ENCODE measurements at regions not wholly inside any gene's neighbourhood (a gene's known extent, or its start where the extent isn't known, plus 50 kb on each side); places are given as distances from the start of the nearest gene placed in this dataset.
"Not testable (repeated sequence)": the region's sequence is repeated elsewhere in the genome, so short reads cannot be mapped to it uniquely, and the experiment has no call there.

GRCh38 chr5:104096451-104096850 lies 533.9 kb upstream of the NUDT12 start:
- H3K27ac ChIP-seq (ENCODE audit: low read depth, low read length): no peak overlapping the region
- peaks cover 11% of the 10 kb centered on the region; the same call in 1 of the 2 replicates for H3K9me3 ChIP-seq (ENCODE audit: control insufficient read depth, insufficient read depth, low read depth, low read length)
- no peak overlapping the region for H3K9ac ChIP-seq (ENCODE audit: low read length)
- no peaks in the 10 kb centered on the region; the same call in 1 of the 2 replicates for H3K36me3 ChIP-seq (ENCODE audit: control insufficient read depth, insufficient read depth, low read length)
- H3K27me3 ChIP-seq (ENCODE audit: control insufficient read depth, insufficient read depth, low read length): no peaks in the 10 kb centered on the region
- no peaks in the 10 kb centered on the region for H3K4me1 ChIP-seq (ENCODE audit: control insufficient read depth, insufficient read depth, low read length)
- no peak overlapping the region for H3K4me3 ChIP-seq (ENCODE audit: low read depth, low read length)

GRCh38 chr5:104095527-104095926 lies 532.9 kb upstream of the NUDT12 start:
- Histone ChIP-seq H3K27me3 (ENCODE audit: control insufficient read depth, insufficient read depth, low read length) (no peaks in the 10 kb centered on the region), H3K4me1 (ENCODE audit: control insufficient read depth, insufficient read depth, low read length) (no peaks in the 10 kb centered on the region), H3K4me3 (ENCODE audit: low read depth, low read length) (no peak overlapping the region), H3K9me3 (ENCODE audit: control insufficient read depth, insufficient read depth, low read depth, low read length) (peaks cover 11% of the 10 kb centered on the region; the same call in 1 of the 2 replicates), H3K36me3 (ENCODE audit: control insufficient read depth, insufficient read depth, low read length) (no peaks in the 10 kb centered on the region; the same call in 1 of the 2 replicates), H3K27ac (ENCODE audit: low read depth, low read length) (no peak overlapping the region), H3K9ac (ENCODE audit: low read length) (no peak overlapping the region)

GRCh38 chr5:104088876-104089778 lies 526.5 kb upstream of the NUDT12 start:
- H3K27me3 ChIP-seq (ENCODE audit: control insufficient read depth, insufficient read depth, low read length): no peaks in the 10 kb centered on the region
- H3K9ac ChIP-seq (ENCODE audit: low read length): no peak overlapping the region
- H3K4me1 ChIP-seq (ENCODE audit: control insufficient read depth, insufficient read depth, low read length): no peaks in the 10 kb centered on the region
- no peak overlapping the region for H3K27ac ChIP-seq (ENCODE audit: low read depth, low read length)
- H3K9me3 ChIP-seq (ENCODE audit: control insufficient read depth, insufficient read depth, low read depth, low read length): 0 out of 2 replicates have a peak, but pooled peaks cover under 1% of the 10 kb centered on the region
- no peak overlapping the region for H3K4me3 ChIP-seq (ENCODE audit: low read depth, low read length)
- no peaks in the 10 kb centered on the region for H3K36me3 ChIP-seq (ENCODE audit: control insufficient read depth, insufficient read depth, low read length)

GRCh38 chr5:104084896-104085295 lies 522.3 kb upstream of the NUDT12 start:
- no peaks in the 10 kb centered on the region for H3K36me3 ChIP-seq (ENCODE audit: control insufficient read depth, insufficient read depth, low read length)

GRCh38 chr5:104082754-104083153 lies 520.2 kb upstream of the NUDT12 start:
- no peak overlapping the region for H3K27ac ChIP-seq (ENCODE audit: low read depth, low read length)
- no peaks in the 10 kb centered on the region; the same call in 1 of the 2 replicates for H3K4me1 ChIP-seq (ENCODE audit: control insufficient read depth, insufficient read depth, low read length)
- H3K27me3 ChIP-seq (ENCODE audit: control insufficient read depth, insufficient read depth, low read length): no peaks in the 10 kb centered on the region
- no peak overlapping the region for H3K4me3 ChIP-seq (ENCODE audit: low read depth, low read length)
- no peak overlapping the region for H3K9ac ChIP-seq (ENCODE audit: low read length)
- H3K9me3 ChIP-seq (ENCODE audit: control insufficient read depth, insufficient read depth, low read depth, low read length): peaks cover 5% of the 10 kb centered on the region; the same call in 1 of the 2 replicates
- H3K36me3 ChIP-seq (ENCODE audit: control insufficient read depth, insufficient read depth, low read length): no peaks in the 10 kb centered on the region

More at GRCh38 chr5:104084896-104085295, 522.3 kb upstream of the NUDT12 start:
- Histone ChIP-seq H3K9me3 (ENCODE audit: control insufficient read depth, insufficient read depth, low read depth, low read length) (peaks cover 5% of the 10 kb centered on the region; the same call in 1 of the 2 replicates), H3K4me3 (ENCODE audit: low read depth, low read length) (no peak overlapping the region), H3K27ac (ENCODE audit: low read depth, low read length) (no peak overlapping the region), H3K9ac (ENCODE audit: low read length) (no peak overlapping the region), H3K4me1 (ENCODE audit: control insufficient read depth, insufficient read depth, low read length) (no peaks in the 10 kb centered on the region; the same call in 1 of the 2 replicates), H3K27me3 (ENCODE audit: control insufficient read depth, insufficient read depth, low read length) (no peaks in the 10 kb centered on the region)

- Histone ChIP-seq H3K4me3 (ENCODE audit: low read depth, low read length) (no peak overlapping the region), H3K27me3 (ENCODE audit: control insufficient read depth, insufficient read depth, low read length) (no peaks in the 10 kb centered on the region), H3K27ac (ENCODE audit: low read depth, low read length) (no peak overlapping the region), H3K4me1 (ENCODE audit: control insufficient read depth, insufficient read depth, low read length) (no peaks in the 10 kb centered on the region; the same call in 1 of the 2 replicates), H3K9ac (ENCODE audit: low read length) (no peak overlapping the region), H3K36me3 (ENCODE audit: control insufficient read depth, insufficient read depth, low read length) (no peaks in the 10 kb centered on the region), H3K9me3 (ENCODE audit: control insufficient read depth, insufficient read depth, low read depth, low read length) (peaks cover 5% of the 10 kb centered on the region; the same call in 1 of the 2 replicates)
Observed at GRCh38 chr5:104081232-104081631, 518.6 kb upstream of the NUDT12 start.

GRCh38 chr5:104080646-104081175 lies 518.1 kb upstream of the NUDT12 start:
- Histone ChIP-seq H3K27ac (ENCODE audit: low read depth, low read length) (no peak overlapping the region), H3K4me3 (ENCODE audit: low read depth, low read length) (peak overlapping the region; percentile 25; the same call in 1 of the 2 replicates), H3K36me3 (ENCODE audit: control insufficient read depth, insufficient read depth, low read length) (no peaks in the 10 kb centered on the region), H3K4me1 (ENCODE audit: control insufficient read depth, insufficient read depth, low read length) (no peaks in the 10 kb centered on the region; the same call in 1 of the 2 replicates), H3K9ac (ENCODE audit: low read length) (no peak overlapping the region), H3K9me3 (ENCODE audit: control insufficient read depth, insufficient read depth, low read depth, low read length) (peaks cover 5% of the 10 kb centered on the region; the same call in 1 of the 2 replicates), H3K27me3 (ENCODE audit: control insufficient read depth, insufficient read depth, low read length) (no peaks in the 10 kb centered on the region)

GRCh38 chr5:104079861-104080645 lies 517.5 kb upstream of the NUDT12 start:
- not testable (repeated sequence) for H3K27ac ChIP-seq (ENCODE audit: low read depth, low read length); H3K9me3 ChIP-seq (ENCODE audit: control insufficient read depth, insufficient read depth, low read depth, low read length); H3K36me3 ChIP-seq (ENCODE audit: control insufficient read depth, insufficient read depth, low read length); H3K9ac ChIP-seq (ENCODE audit: low read length); H3K4me1 ChIP-seq (ENCODE audit: control insufficient read depth, insufficient read depth, low read length); H3K27me3 ChIP-seq (ENCODE audit: control insufficient read depth, insufficient read depth, low read length)
- 0 out of 2 replicates have a peak overlapping the region, but pooled peaks have one; percentile 25 for H3K4me3 ChIP-seq (ENCODE audit: low read depth, low read length)

- no peak overlapping the region for H3K9ac ChIP-seq (ENCODE audit: low read length)
- H3K27ac ChIP-seq (ENCODE audit: low read depth, low read length): no peak overlapping the region
- no peaks in the 10 kb centered on the region for H3K4me1 ChIP-seq (ENCODE audit: control insufficient read depth, insufficient read depth, low read length)
- H3K4me3 ChIP-seq (ENCODE audit: low read depth, low read length): no peak overlapping the region
- H3K9me3 ChIP-seq (ENCODE audit: control insufficient read depth, insufficient read depth, low read depth, low read length): peaks cover 9% of the 10 kb centered on the region; the same call in 1 of the 2 replicates
- no peaks in the 10 kb centered on the region for H3K27me3 ChIP-seq (ENCODE audit: control insufficient read depth, insufficient read depth, low read length)
- H3K36me3 ChIP-seq (ENCODE audit: control insufficient read depth, insufficient read depth, low read length): no peaks in the 10 kb centered on the region
Observed at GRCh38 chr5:104071887-104072286, 509.3 kb upstream of the NUDT12 start.

- peak overlapping the region; percentile 13 for H3K9ac ChIP-seq (ENCODE audit: low read length)
- no peaks in the 10 kb centered on the region for H3K27me3 ChIP-seq (ENCODE audit: control insufficient read depth, insufficient read depth, low read length)
- peak overlapping the region; percentile 84; the same call in 1 of the 2 replicates for H3K27ac ChIP-seq (ENCODE audit: low read depth, low read length)
- peaks cover 12% of the 10 kb centered on the region; the same call in 1 of the 2 replicates for H3K36me3 ChIP-seq (ENCODE audit: control insufficient read depth, insufficient read depth, low read length)
- H3K4me3 ChIP-seq (ENCODE audit: low read depth, low read length): no peak overlapping the region
- H3K9me3 ChIP-seq (ENCODE audit: control insufficient read depth, insufficient read depth, low read depth, low read length): peaks cover 23% of the 10 kb centered on the region
- 0 out of 2 replicates have a peak, but pooled peaks cover 8% of the 10 kb centered on the region for H3K4me1 ChIP-seq (ENCODE audit: control insufficient read depth, insufficient read depth, low read length)
Observed at GRCh38 chr5:104062621-104063377, 500.2 kb upstream of the NUDT12 start.

Data from HUES6 (cell line).